ENCODE measurements at regions not wholly inside any gene's neighbourhood (a gene's known extent, or its start where the extent isn't known, plus 50 kb on each side); places are given as distances from the start of the nearest gene placed in this dataset. TPM values are rescaled to one million over a fixed set of nuclear protein-coding genes. Genes with fewer than 3 reads are reported as not detected.

DNA sequence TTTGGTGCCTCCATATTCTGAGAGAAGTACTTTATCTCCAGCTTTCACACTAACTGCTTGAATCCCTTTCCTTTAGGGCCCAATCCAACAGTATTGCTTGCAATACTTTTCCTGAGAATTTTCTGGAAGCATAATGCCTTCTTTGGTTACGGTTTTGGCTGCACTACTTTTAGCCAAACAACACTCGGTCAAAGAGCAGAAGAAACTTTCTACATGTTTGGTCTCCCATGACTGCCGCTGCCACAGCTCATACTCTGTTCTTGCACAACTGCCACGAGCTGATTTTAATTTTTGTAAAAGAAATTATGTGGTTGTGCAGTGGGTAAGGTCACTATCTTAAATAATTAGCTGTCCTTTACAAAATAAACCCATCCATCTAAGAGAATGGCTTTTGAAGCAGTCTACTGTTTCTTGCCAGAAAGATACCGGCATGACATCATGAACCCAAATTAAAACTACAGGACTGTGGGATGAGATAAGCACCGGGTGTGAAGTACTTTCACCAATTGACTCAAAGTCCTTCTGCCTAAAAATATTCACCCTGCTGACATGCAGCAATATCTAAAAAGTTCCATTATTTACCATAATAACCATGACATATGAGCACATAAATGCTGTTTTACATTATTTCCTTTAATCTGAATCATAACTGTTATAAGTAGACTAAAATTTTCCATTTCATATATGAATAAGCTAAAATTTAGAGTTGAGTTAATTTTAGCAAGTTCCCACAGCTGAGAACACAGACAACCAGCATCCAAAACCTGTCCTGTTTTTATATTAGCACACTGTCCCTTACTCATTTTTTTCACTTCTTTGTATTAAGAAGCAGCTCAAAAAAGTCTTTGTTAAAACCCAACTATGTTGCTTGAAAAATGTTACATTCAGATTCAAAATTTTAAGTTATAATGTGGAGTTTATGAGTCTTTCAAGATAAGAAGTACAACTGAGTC, 1154.3 kb downstream of the EPHA3 start (continued):
- TF ChIP-seq SRF (IDR thresholded peaks at IDR 0.05; ENCODE audit: low read depth, low read length) = no peak
- TF ChIP-seq CREB1 (IDR thresholded peaks at IDR 0.05) = no peak
- TF ChIP-seq BRCA1 (IDR thresholded peaks at IDR 0.05; ENCODE audit: low read depth, low read length) = no peak
- TF ChIP-seq SIX5 (IDR thresholded peaks at IDR 0.05; ENCODE audit: low read depth, low read length) = no peak
- TF ChIP-seq GTF2F1 (IDR thresholded peaks at IDR 0.05; ENCODE audit: borderline replicate concordance, low read depth, low read length) = no peak
- no peak for TF ChIP-seq RBBP5 (IDR thresholded peaks at IDR 0.05; ENCODE audit: borderline replicate concordance, low read depth, low read length)

Small RNA genes lying in the stretch of these regions (small RNA-seq; reads per million reads assigned to genes)
- gene HSPE1P19 (ENCODE audit: insufficient read depth) (not detected), gene RF00012 (ENCODE audit: insufficient read depth) (not detected), gene RNU6-712P (ENCODE audit: insufficient read depth) (not detected)

Data from H1 (cell line).